Ishikawa (cell line): ENCODE measurements at regions not wholly inside any gene's neighbourhood (a gene's known extent, or its start where the extent isn't known, plus 50 kb on each side); places are given as distances from the start of the nearest gene placed in this dataset.

Source experiments
- CEBPB ChIP-seq: IDR thresholded peaks from 2 replicates; pipeline ENCODE4 v1.6.1; 2012
- CREB1 ChIP-seq: IDR thresholded peaks from 2 replicates; pipeline ENCODE4 v1.6.1; 2012; ENCODE audit warnings: low read depth
- EGR1 ChIP-seq: IDR thresholded peaks from 2 replicates; pipeline ENCODE4 v1.6.1; 2012
- EP300 ChIP-seq: IDR thresholded peaks from 2 replicates; pipeline ENCODE4 v1.6.1; 2012; ENCODE audit warnings: borderline replicate concordance
- FOXM1 ChIP-seq: IDR thresholded peaks from 2 replicates; pipeline ENCODE4 v1.6.1; 2012; ENCODE audit warnings: low read depth, borderline replicate concordance
- MAX ChIP-seq: IDR thresholded peaks from 2 replicates; pipeline ENCODE4 v1.6.1; 2012
- NFIC ChIP-seq: IDR thresholded peaks from 2 replicates; pipeline ENCODE4 v1.6.1; 2012
- RAD21 ChIP-seq: IDR thresholded peaks from 2 replicates; pipeline ENCODE4 v1.6.1; 2012; ENCODE audit warnings: low read depth
- REST ChIP-seq: IDR thresholded peaks from 2 replicates; pipeline ENCODE4 v1.6.1; 2012; ENCODE audit warnings: low read depth, mild to moderate bottlenecking
- TAF1 ChIP-seq: IDR thresholded peaks from 2 replicates; pipeline ENCODE4 v1.6.1; 2012; ENCODE audit warnings: low read depth, mild to moderate bottlenecking
- TCF12 ChIP-seq: IDR thresholded peaks from 2 replicates; pipeline ENCODE4 v1.6.1; 2012; ENCODE audit warnings: low read depth
- TEAD4 ChIP-seq: IDR thresholded peaks from 2 replicates; pipeline ENCODE4 v1.6.1; 2012
- USF1 ChIP-seq: IDR thresholded peaks from 2 replicates; pipeline ENCODE4 v1.6.1; 2012
- YY1 ChIP-seq: IDR thresholded peaks from 2 replicates; pipeline ENCODE4 v1.6.1; 2012; ENCODE audit warnings: low read depth
- ZBTB7A ChIP-seq: IDR thresholded peaks from 2 replicates; pipeline ENCODE4 v1.6.1; 2012; ENCODE audit warnings: low read depth

- TF ChIP-seq RAD21 = no peak
Observed at GRCh38 chr5:175388531-175388930, 55.5 kb downstream of the DRD1 start.

- TF ChIP-seq TCF12 (no peak), EGR1 (no peak), REST (no peak), USF1 (no peak), ZBTB7A (no peak), RAD21 (no peak), YY1 (no peak), CEBPB (no peak), CREB1 (no peak)
Observed at GRCh38 chr5:175387144-175387543, 56.8 kb downstream of the DRD1 start.

GRCh38 chr5:175386526-175386925 is 57.5 kb downstream of the DRD1 start:
- no peak for TF ChIP-seq EP300
- TF ChIP-seq TAF1 = no peak
- TF ChIP-seq CEBPB = no peak
- no peak for TF ChIP-seq RAD21
- TF ChIP-seq FOXM1 = no peak
- TF ChIP-seq REST = no peak
- no peak for TF ChIP-seq TEAD4
- no peak for TF ChIP-seq YY1
- TF ChIP-seq ZBTB7A = no peak
- TF ChIP-seq CREB1 = no peak
- TF ChIP-seq TCF12 = no peak
- no peak for TF ChIP-seq MAX
- TF ChIP-seq NFIC = no peak
- no peak for TF ChIP-seq USF1
- no peak for TF ChIP-seq EGR1

GRCh38 chr5:175385691-175386362 is 58.2 kb downstream of the DRD1 start:
- TF ChIP-seq TEAD4 = no peak
- no peak for TF ChIP-seq CEBPB
- TF ChIP-seq RAD21 = no peak
- no peak for TF ChIP-seq YY1
- TF ChIP-seq TCF12 = no peak
- TF ChIP-seq USF1 = no peak
- no peak for TF ChIP-seq EP300
- TF ChIP-seq EGR1 = no peak
- TF ChIP-seq REST = no peak
- no peak for TF ChIP-seq NFIC
- TF ChIP-seq MAX = no peak
- TF ChIP-seq TAF1 = no peak
- no peak for TF ChIP-seq CREB1
- TF ChIP-seq FOXM1 = no peak
